ENCODE measurements at regions not wholly inside any gene's neighbourhood (a gene's known extent, or its start where the extent isn't known, plus 50 kb on each side); places are given as distances from the start of the nearest gene placed in this dataset.

DNA sequence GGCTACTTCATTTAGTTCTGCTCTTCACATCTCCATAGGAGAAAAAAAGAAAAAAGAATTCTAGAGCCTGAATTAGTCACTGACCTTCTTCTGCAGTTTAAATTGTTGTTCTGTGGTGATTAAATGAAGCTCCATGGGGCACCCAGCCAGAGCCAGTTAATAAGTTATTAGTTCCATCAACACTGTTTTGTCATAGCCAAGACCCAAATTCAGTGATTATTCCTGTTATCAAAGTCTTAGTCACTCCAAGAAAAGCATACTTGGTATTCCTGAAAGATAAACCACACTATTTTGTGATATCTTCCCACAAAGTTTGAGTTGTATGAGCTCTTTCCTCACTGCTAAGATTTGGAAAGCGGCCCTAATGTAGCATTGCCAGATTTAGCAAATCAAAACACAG is 134.8 kb upstream of the RGMB start:
- no peak for TF ChIP-seq CTBP1 (IDR thresholded peaks at IDR 0.05; ENCODE audit: borderline replicate concordance)
- TF ChIP-seq ELF4 (IDR thresholded peaks at IDR 0.05): no peak
- no peak for TF ChIP-seq FOXM1 (IDR thresholded peaks at IDR 0.05; ENCODE audit: borderline replicate concordance)
- TF ChIP-seq FOXK2 (IDR thresholded peaks at IDR 0.05): no peak
- TF ChIP-seq, protein P1, sequence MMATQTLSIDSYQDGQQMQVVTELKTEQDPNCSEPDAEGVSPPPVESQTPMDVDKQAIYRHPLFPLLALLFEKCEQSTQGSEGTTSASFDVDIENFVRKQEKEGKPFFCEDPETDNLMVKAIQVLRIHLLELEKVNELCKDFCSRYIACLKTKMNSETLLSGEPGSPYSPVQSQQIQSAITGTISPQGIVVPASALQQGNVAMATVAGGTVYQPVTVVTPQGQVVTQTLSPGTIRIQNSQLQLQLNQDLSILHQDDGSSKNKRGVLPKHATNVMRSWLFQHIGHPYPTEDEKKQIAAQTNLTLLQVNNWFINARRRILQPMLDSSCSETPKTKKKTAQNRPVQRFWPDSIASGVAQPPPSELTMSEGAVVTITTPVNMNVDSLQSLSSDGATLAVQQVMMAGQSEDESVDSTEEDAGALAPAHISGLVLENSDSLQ (IDR thresholded peaks at IDR 0.05): no peak
- TF ChIP-seq ARNT (IDR thresholded peaks at IDR 0.05): no peak
- TF ChIP-seq NFRKB (IDR thresholded peaks at IDR 0.05): no peak
- no peak for TF ChIP-seq ZNF384 (IDR thresholded peaks at IDR 0.05)
